Naive B cell (primary cell): ENCODE measurements at regions not wholly inside any gene's neighbourhood (a gene's known extent, or its start where the extent isn't known, plus 50 kb on each side); places are given as distances from the start of the nearest gene placed in this dataset.

Source experiments
- ATAC-seq, 2 donors: fragments of 150-1000 bp; cut with Tn5 transposase; 2 replicates each; pipeline ENCODE4 v1.10.0; 2021; ENCODE audit warnings: low read depth in 2 of 2, mild to moderate bottlenecking in 2 of 2, moderate library complexity in 2 of 2
- DNase-seq: peaks from one replicate; pipeline ENCODE4 v3.0.0; 2022
- H3K27ac Mint-ChIP-seq, 6 donors: one replicate each; pipeline ENCODE4 v1.8.0; 2020 to 2022; ENCODE audit warnings: mild to moderate bottlenecking in 6 of 6, mixed read lengths in 6 of 6, moderate library complexity in 5 of 6, inconsistent platforms in 2 of 6
- H3K27me3 Mint-ChIP-seq, 3 donors: one replicate each; pipeline ENCODE4 v1.8.0; 2021 to 2022; ENCODE audit warnings: mixed read lengths in 3 of 3, mild to moderate bottlenecking in 1 of 3
- H3K36me3 Mint-ChIP-seq, 2 donors: one replicate each; pipeline ENCODE4 v1.8.0; 2020 to 2022; ENCODE audit warnings: mixed read lengths in 2 of 2, inconsistent platforms in 1 of 2, mild to moderate bottlenecking in 1 of 2
- H3K4me1 Mint-ChIP-seq, 3 donors: one replicate each; pipeline ENCODE4 v1.8.0; 2020 to 2022; ENCODE audit warnings: mixed read lengths in 3 of 3, inconsistent platforms in 1 of 3, mild to moderate bottlenecking in 1 of 3, moderate library complexity in 1 of 3
- H3K4me3 Mint-ChIP-seq, 8 donors: one replicate each; pipeline ENCODE4 v1.8.0; 2020 to 2022; ENCODE audit warnings: mild to moderate bottlenecking in 8 of 8, mixed read lengths in 8 of 8, moderate library complexity in 8 of 8, inconsistent platforms in 2 of 8
- H3K9me3 Mint-ChIP-seq, 7 donors: one replicate each; pipeline ENCODE4 v1.8.0; 2020 to 2022; ENCODE audit warnings: mixed read lengths in 7 of 7, mild to moderate bottlenecking in 5 of 7, inconsistent platforms in 2 of 7, moderate library complexity in 1 of 7

GRCh38 chr4:54516556-54517215 is 141.1 kb upstream of the KIT start:
- Mint-ChIP-seq H3K9me3 (peaks cover 0 to 8% (median 0%) of the 10 kb centered on the region in 7 donors), H3K27me3 (peaks cover 0 to 10% (median 0%) of the 10 kb centered on the region in 3 donors), H3K36me3 (no peaks in the 10 kb centered on the region), H3K4me1 (no peaks in the 10 kb centered on the region), H3K27ac (no peak overlapping the region), H3K4me3 (no peak overlapping the region)
- no peak for ATAC-seq
- no peak for DNase-seq

DNA sequence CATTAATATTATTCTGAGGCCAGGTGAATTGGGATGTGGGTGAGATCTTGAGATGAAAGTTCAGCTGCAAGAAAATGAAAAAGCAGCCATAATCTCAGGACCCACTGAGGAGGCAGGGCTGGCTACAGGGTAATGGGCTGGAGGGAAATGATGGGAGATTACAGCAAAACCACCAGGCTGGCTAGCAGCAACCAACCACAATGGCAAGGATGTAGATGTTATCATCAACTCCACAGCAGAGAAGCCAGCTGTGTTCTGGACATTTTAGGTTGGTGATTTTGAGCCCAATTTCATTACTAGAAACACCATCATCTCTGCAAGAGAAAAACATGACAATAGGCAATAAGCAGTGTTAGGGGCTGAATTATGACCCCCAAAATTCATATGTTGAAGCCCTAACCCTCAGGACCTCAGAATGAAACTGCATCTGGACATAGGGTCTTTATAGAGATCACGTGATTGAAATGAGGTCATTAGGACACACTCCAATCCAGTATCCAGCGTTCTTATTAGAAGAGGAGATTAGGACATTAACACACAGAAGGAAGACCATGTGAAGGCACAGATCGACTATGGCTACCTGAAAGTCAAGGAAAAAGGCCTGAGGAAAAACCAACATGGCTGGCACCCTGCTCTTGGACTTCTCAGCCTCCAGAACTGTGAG is 139.8 kb upstream of the KIT start:
- no peak for ATAC-seq
- Mint-ChIP-seq H3K27ac (no peak overlapping the region), H3K27me3 (peaks cover 0 to 6% (median 0%) of the 10 kb centered on the region in 3 donors), H3K4me1 (no peaks in the 10 kb centered on the region), H3K36me3 (no peaks in the 10 kb centered on the region), H3K4me3 (no peak overlapping the region), H3K9me3 (peaks cover 0 to 4% (median 0%) of the 10 kb centered on the region in 7 donors)
- no peak for DNase-seq

DNA sequence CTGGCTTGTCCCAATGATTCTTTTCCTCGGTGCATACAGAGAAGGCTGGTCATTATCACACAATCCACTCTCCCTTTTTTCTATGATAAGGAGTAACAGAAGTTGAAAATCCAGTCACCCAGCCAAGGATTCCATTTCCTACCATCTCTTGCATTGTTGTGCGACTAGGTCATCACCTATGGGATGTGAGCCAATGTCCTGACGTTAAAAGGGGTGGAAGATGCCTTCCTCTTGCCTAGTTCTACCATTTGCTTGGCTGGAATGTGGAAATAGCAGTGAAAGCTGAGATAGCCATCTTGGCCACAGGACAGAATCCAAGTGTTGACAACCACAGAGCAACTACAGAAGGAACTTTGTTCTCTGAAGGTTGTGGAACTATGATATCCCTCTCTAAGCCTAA is 132.2 kb upstream of the KIT start:
- DNase-seq = no peak
- no peak overlapping the region for H3K27ac Mint-ChIP-seq
- H3K4me1 Mint-ChIP-seq = no peaks in the 10 kb centered on the region
- no peak for ATAC-seq
- H3K27me3 Mint-ChIP-seq = no peaks in the 10 kb centered on the region
- H3K4me3 Mint-ChIP-seq = no peak overlapping the region
- no peaks in the 10 kb centered on the region for H3K36me3 Mint-ChIP-seq
- H3K9me3 Mint-ChIP-seq = peaks cover 0 to 4% (median 2%) of the 10 kb centered on the region in 7 donors

DNA sequence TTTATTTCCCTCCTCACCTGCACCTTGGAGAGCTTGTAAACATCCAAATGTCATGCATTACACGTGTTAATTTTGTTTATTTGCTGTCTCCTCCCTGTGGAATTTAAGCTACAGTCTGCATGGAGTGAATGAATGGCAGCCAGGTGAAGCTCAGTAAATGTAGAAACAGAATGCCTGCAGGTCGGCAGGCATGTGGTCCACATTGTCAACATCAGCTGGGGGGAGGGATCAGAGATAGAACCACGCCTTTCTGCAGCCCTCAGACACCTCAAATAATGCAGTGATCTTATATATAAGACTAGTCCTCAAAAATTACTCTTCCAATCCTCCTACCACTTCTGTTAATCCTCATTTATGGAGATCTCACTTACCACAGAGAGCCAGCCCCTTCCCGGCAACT is 131.2 kb upstream of the KIT start:
- Mint-ChIP-seq H3K4me1 (no peaks in the 10 kb centered on the region), H3K27me3 (no peaks in the 10 kb centered on the region), H3K9me3 (peaks cover 0 to 4% (median 0%) of the 10 kb centered on the region in 7 donors), H3K4me3 (no peak overlapping the region), H3K36me3 (no peaks in the 10 kb centered on the region), H3K27ac (no peak overlapping the region)
- ATAC-seq (no peak), DNase-seq (no peak)

DNA sequence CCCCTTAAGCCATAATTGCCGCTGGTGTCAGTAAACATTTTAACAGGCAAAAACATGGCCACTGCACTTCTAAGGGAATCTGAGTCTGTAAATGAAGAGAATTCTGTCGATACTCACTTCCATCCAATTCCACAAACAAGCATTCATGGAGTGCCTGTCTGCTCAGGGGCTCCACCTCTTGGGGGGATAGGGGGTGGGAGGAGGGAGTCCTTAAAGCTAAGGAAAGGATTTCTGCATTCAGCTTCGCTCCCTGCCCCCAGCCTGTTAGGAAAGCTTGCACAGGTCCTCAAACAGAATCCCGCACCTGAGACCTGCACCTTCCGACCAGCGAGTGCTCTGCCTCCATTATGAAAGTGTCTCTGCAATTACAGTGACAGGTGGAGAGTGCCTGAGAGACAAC is 130.2 kb upstream of the KIT start:
- DNase-seq (no peak), ATAC-seq (no peak)
- H3K4me3 Mint-ChIP-seq = no peak overlapping the region
- no peak overlapping the region for H3K27ac Mint-ChIP-seq
- no peaks in the 10 kb centered on the region for H3K36me3 Mint-ChIP-seq
- no peaks in the 10 kb centered on the region for H3K4me1 Mint-ChIP-seq
- H3K9me3 Mint-ChIP-seq = peaks cover 0 to 6% (median 0%) of the 10 kb centered on the region in 7 donors
- no peaks in the 10 kb centered on the region for H3K27me3 Mint-ChIP-seq

DNA sequence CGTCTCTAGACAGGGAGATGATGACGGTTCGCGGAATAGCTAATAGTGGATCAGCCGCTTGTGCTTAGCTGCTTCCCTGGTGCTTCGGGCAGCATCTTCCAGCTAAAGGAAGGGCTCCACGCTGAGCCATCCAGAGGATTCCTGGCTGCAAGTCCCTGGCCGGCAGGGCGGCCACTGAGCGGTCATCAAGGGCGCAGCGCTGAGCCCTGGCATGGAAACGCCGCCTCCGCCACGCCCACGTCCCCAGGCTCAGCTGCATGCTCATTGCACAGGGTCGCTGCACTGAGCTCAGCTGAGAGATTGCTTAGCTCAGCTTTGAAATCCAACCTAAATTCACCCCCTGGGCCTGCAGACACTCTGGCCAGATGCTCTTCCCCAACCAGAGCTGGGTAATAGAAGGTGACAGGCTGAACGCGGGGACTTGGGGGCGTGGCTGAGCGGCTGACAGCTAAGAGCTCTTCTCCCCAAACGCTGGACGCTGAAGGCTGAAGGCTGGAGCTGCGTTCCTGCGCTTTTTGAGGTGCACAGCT is 118.2 kb upstream of the KIT start:
- H3K4me3 Mint-ChIP-seq = peak overlapping the region in 7 of 8 donors; percentile 15 to 73 (median 29)
- no peak overlapping the region for H3K27ac Mint-ChIP-seq
- no peak for DNase-seq
- H3K27me3 Mint-ChIP-seq = peaks cover 16 to 30% (median 23%) of the 10 kb centered on the region in 3 donors
- H3K9me3 Mint-ChIP-seq = peaks cover 0 to 4% (median 0%) of the 10 kb centered on the region in 7 donors
- no peak for ATAC-seq
- no peaks in the 10 kb centered on the region for H3K36me3 Mint-ChIP-seq
- peaks cover 6 to 9% (median 7%) of the 10 kb centered on the region in 3 donors for H3K4me1 Mint-ChIP-seq

GRCh38 chr4:54540931-54541330 is 116.8 kb upstream of the KIT start:
- Mint-ChIP-seq H3K27me3 (peaks cover 13 to 23% (median 20%) of the 10 kb centered on the region in 3 donors), H3K4me1 (peaks cover 6 to 9% (median 7%) of the 10 kb centered on the region in 3 donors), H3K36me3 (no peaks in the 10 kb centered on the region), H3K4me3 (peak overlapping the region in 2 of 8 donors; percentile 36 to 47), H3K27ac (no peak overlapping the region), H3K9me3 (peaks cover 0 to 3% (median 0%) of the 10 kb centered on the region in 7 donors)
- ATAC-seq (no peak), DNase-seq (no peak)

GRCh38 chr4:54541426-54542118 is 116.2 kb upstream of the KIT start:
- H3K4me3 Mint-ChIP-seq = no peak overlapping the region
- no peak overlapping the region for H3K27ac Mint-ChIP-seq
- DNase-seq (no peak), ATAC-seq (no peak)
- peaks cover 0 to 3% (median 0%) of the 10 kb centered on the region in 7 donors for H3K9me3 Mint-ChIP-seq
- H3K36me3 Mint-ChIP-seq = no peaks in the 10 kb centered on the region
- H3K27me3 Mint-ChIP-seq = peaks cover 13 to 23% (median 20%) of the 10 kb centered on the region in 3 donors
- H3K4me1 Mint-ChIP-seq = peaks cover 6 to 9% (median 7%) of the 10 kb centered on the region in 3 donors

DNA sequence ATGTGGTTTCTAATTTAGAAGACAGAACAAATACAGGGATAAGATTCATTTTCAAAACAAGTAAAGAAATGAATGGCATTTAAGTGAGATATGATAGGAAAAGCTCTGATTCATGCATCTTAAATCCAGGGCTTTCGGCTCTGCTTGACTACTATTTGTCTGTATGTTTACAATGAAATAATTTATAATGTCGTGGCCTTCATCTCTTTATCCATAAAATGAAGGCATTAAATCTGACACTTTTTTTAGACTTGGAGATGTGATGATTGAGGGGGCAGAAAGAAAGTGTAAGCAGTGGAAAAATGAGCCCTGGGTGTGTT is 115.7 kb upstream of the KIT start:
- Mint-ChIP-seq H3K27ac (no peak overlapping the region), H3K36me3 (no peaks in the 10 kb centered on the region), H3K27me3 (peaks cover 13 to 23% (median 20%) of the 10 kb centered on the region in 3 donors), H3K9me3 (peaks cover 0 to 3% (median 0%) of the 10 kb centered on the region in 7 donors), H3K4me1 (peaks cover 6 to 9% (median 7%) of the 10 kb centered on the region in 3 donors), H3K4me3 (no peak overlapping the region)
- ATAC-seq = no peak
- DNase-seq = no peak

GRCh38 chr4:54542540-54543041 is 115.2 kb upstream of the KIT start:
- Mint-ChIP-seq H3K27me3 (peaks cover 13 to 23% (median 20%) of the 10 kb centered on the region in 3 donors), H3K36me3 (no peaks in the 10 kb centered on the region), H3K27ac (peak overlapping the region in 1 of 6 donors; percentile 29), H3K4me3 (no peak overlapping the region), H3K9me3 (peaks cover 0 to 3% (median 0%) of the 10 kb centered on the region in 7 donors), H3K4me1 (peaks cover 6 to 9% (median 7%) of the 10 kb centered on the region in 3 donors)
- no peak for DNase-seq
- ATAC-seq = no peak

- Mint-ChIP-seq H3K4me1 (peaks cover 6 to 9% (median 7%) of the 10 kb centered on the region in 3 donors), H3K27ac (no peak overlapping the region), H3K36me3 (no peaks in the 10 kb centered on the region)
Measured at GRCh38 chr4:54543088-54543795, 114.5 kb upstream of the KIT start.

GRCh38 chr4:54545663-54546424 is 111.9 kb upstream of the KIT start:
- Mint-ChIP-seq H3K27ac (no peak overlapping the region), H3K4me1 (peaks cover 0 to under 1% (median 0%) of the 10 kb centered on the region in 3 donors), H3K36me3 (no peaks in the 10 kb centered on the region), H3K4me3 (no peak overlapping the region), H3K27me3 (peaks cover 7 to 11% (median 7%) of the 10 kb centered on the region in 3 donors), H3K9me3 (peaks cover 0 to 3% (median 0%) of the 10 kb centered on the region in 7 donors)
- DNase-seq = no peak
- ATAC-seq = no peak

More at GRCh38 chr4:54543088-54543795, 114.5 kb upstream of the KIT start:
- DNase-seq (no peak), ATAC-seq (no peak)
- H3K27me3 Mint-ChIP-seq = peaks cover 13 to 23% (median 20%) of the 10 kb centered on the region in 3 donors
- no peak overlapping the region for H3K4me3 Mint-ChIP-seq
- peaks cover 0 to 3% (median 0%) of the 10 kb centered on the region in 7 donors for H3K9me3 Mint-ChIP-seq
